Adrenal gland (tissue), 9 donors: ENCODE measurements at regions not wholly inside any gene's neighbourhood (a gene's known extent, or its start where the extent isn't known, plus 50 kb on each side); places are given as distances from the start of the nearest gene placed in this dataset.

Experiments
- DNase-seq, 7 donors: peaks; one replicate each; pipeline ENCODE4 v3.0.0-alpha.2; 2019 to 2020
- H3K27ac ChIP-seq, 5 donors: fragments of 200-600 bp; sonication (generic) in 4 of 5; 1 replicate in 3 of 5; 2 replicates in 2 of 5; pipeline versions ENCODE4 v1.5.1 to v1.8.0; 2016 to 2020; ENCODE audit warnings: mild to moderate bottlenecking in 1 of 5
- H3K27me3 ChIP-seq: fragments of 200-600 bp; 2 replicates; pipeline ENCODE4 v1.8.0; 2021
- H3K36me3 ChIP-seq, 2 donors: fragments of 200-600 bp; replicated peaks in 1 of 2; 1 replicate in 1 of 2; 2 replicates in 1 of 2; pipeline versions ENCODE4 v1.5.1 to v1.8.0; 2018 to 2022
- H3K4me1 ChIP-seq, 2 donors: fragments of 200-600 bp; replicated peaks in 1 of 2; 1 replicate in 1 of 2; 2 replicates in 1 of 2; pipeline versions ENCODE4 v1.5.1 to v1.8.0; 2018 to 2021
- H3K4me3 ChIP-seq, 4 donors: fragments of 200-600 bp; sonication (generic) in 3 of 4; one replicate each; pipeline ENCODE4 v1.5.1; 2016 to 2018
- H3K9me3 ChIP-seq, 3 donors: fragments of 200-600 bp; sonication (generic) in 1 of 3; replicated peaks in 1 of 3; 1 replicate in 2 of 3; 2 replicates in 1 of 3; pipeline versions ENCODE4 v1.5.1 to v1.8.0; 2016 to 2021
- CTCF ChIP-seq, 6 experiments: fragments of 450-650 bp in 4 of 6; fragments of 200-600 bp in 2 of 6; sonication (generic) in 1 of 6; IDR thresholded peaks; 1 replicate in 5 of 6; 2 replicates in 1 of 6; pipeline versions ENCODE4 v1.5.1 to v1.8.0; 2016 to 2021; ENCODE audit warnings: antibody characterized with exemption in 6 of 6, mild to moderate bottlenecking in 2 of 6, moderate library complexity in 1 of 6
- POLR2A ChIP-seq, 2 donors: fragments of 450-650 bp; IDR thresholded peaks; one replicate each; pipeline ENCODE4 v1.6.1; 2017; ENCODE audit warnings: antibody characterized with exemption in 2 of 2, mild to moderate bottlenecking in 2 of 2, moderate library complexity in 1 of 2
- WGBS, 4 donors: extraction: QIAGEN DNeasy Blood & Tissue Kit in 2 of 4; methylation state at CpG; one replicate each; pipeline versions ENCODE4 v1.1.5 to v1.1.7; 2013 to 2017; 5-methylcytosine and 5-hydroxymethylcytosine counted together
- intact Hi-C, 2 donors: fragments of 100-400 bp; cut with DNase I; formaldehyde crosslinking; loops; one replicate each; pipeline versions ENCODE4 v1.14.1 to v1.15.0; 2022 to 2023
- donor health status: healthy with polysubstance abuse.
- donor health status: Bipolar disorder and iron deficiency.
- donor health status: DM: yes; HTN: yes; CAD: no.
- donor health status: DM: no; HTN: no; CAD: no.
- donor health status: DM: no; HTN: no; CAD: no.

GRCh38 chrX:20361890-20362262, 95.2 kb upstream of the RPS6KA3 start:
- Histone ChIP-seq H3K27ac (peak overlapping the region in 1 of 5 donors; percentile 61), H3K27me3 (peaks cover 11% of the 10 kb centered on the region), H3K9me3 (no peaks in the 10 kb centered on the region), H3K4me3 (no peak overlapping the region), H3K36me3 (no peaks in the 10 kb centered on the region), H3K4me1 (no peaks in the 10 kb centered on the region)
- DNase-seq, result no peak
- TF ChIP-seq POLR2A (IDR thresholded peaks at IDR 0.05), result no peak
- no peak for TF ChIP-seq CTCF (IDR thresholded peaks at IDR 0.05)
- WGBS, 4 donors, result 46 to 65% (median 55%) methylated on average over 4 of the region's 4 CpGs
- intact Hi-C loops, result no loop called here

GRCh38 chrX:20361081-20361889, 94.6 kb upstream of the RPS6KA3 start:
- Histone ChIP-seq H3K4me1 (no peaks in the 10 kb centered on the region), H3K9me3 (no peaks in the 10 kb centered on the region), H3K27me3 (peaks cover 11% of the 10 kb centered on the region), H3K4me3 (no peak overlapping the region), H3K27ac (no peak overlapping the region), H3K36me3 (no peaks in the 10 kb centered on the region)
- peak in 2 of 7 donors; percentile 13 to 49 for DNase-seq
- 66 to 75% (median 70%) methylated on average over 8 of the region's 8 CpGs for WGBS, 4 donors
- intact Hi-C loops, result no loop called here
- no peak for TF ChIP-seq POLR2A (IDR thresholded peaks at IDR 0.05)
- TF ChIP-seq CTCF (IDR thresholded peaks at IDR 0.05), result no peak

- TF ChIP-seq POLR2A (IDR thresholded peaks at IDR 0.05) (no peak), CTCF (IDR thresholded peaks at IDR 0.05) (no peak)
- DNase-seq, result no peak
Measured at GRCh38 chrX:20355187-20355586, 88.5 kb upstream of the RPS6KA3 start.

GRCh38 chrX:20354505-20354904, 87.8 kb upstream of the RPS6KA3 start:
- Histone ChIP-seq H3K27me3 (peaks cover 12% of the 10 kb centered on the region), H3K27ac (no peak overlapping the region), H3K9me3 (no peaks in the 10 kb centered on the region), H3K4me3 (no peak overlapping the region), H3K36me3 (no peaks in the 10 kb centered on the region), H3K4me1 (no peaks in the 10 kb centered on the region)
- DNase-seq, result no peak
- WGBS, 4 donors, result 65 to 94% (median 77%) methylated on average over 5 of the region's 5 CpGs
- intact Hi-C loops, result no loop called here
- no peak for TF ChIP-seq CTCF (IDR thresholded peaks at IDR 0.05)
- no peak for TF ChIP-seq POLR2A (IDR thresholded peaks at IDR 0.05)

More at GRCh38 chrX:20355187-20355586, 88.5 kb upstream of the RPS6KA3 start:
- WGBS, 4 donors, result 61 to 90% (median 79%) methylated on average over 7 of the region's 7 CpGs
- H3K4me3 ChIP-seq, result no peak overlapping the region
- H3K9me3 ChIP-seq, result no peaks in the 10 kb centered on the region
- no peaks in the 10 kb centered on the region for H3K4me1 ChIP-seq
- no peak overlapping the region for H3K27ac ChIP-seq
- H3K36me3 ChIP-seq, result no peaks in the 10 kb centered on the region
- peaks cover 18% of the 10 kb centered on the region for H3K27me3 ChIP-seq
- intact Hi-C loops, result no loop called here
